ENCODE measurements at regions not wholly inside any gene's neighbourhood (a gene's known extent, or its start where the extent isn't known, plus 50 kb on each side); places are given as distances from the start of the nearest gene placed in this dataset.

DNA sequence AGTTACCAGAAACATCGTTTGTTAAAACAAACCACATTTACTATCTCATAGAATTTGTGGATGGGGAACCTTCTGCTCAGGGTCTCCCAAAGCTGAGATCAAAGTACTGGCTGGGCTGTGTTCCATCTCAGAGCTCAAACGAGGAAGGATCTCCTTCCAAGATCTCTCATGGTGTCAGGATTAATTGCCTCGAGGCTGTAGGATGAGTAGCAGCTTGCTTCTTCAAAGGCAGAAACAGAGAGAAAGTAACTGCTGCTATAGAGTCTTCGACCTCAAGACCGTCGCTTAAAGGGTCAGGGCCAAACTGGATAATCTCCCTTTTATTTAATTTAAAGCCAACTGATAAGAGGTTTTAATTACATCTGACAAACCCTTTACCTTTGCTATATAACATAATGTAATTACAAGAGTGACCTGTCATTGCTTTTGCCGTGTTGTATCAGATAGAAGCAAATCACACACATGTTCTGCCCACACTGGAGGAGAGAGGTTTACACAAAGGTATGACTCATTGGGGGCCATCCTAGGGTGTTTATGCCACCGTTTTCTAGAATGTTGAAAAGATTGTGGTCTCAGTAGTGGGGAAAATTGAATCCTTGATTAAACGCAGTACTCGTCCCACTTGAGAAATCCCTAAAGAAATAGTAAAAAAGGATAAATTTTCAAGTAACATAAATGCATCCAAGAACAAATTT is 868.8 kb upstream of the TMEM132C start:
- DNase-seq (ENCODE audit: low read depth), result no peak
- H3K4me3 ChIP-seq (ENCODE audit: low read depth, low read length), result no peak overlapping the region

DNA sequence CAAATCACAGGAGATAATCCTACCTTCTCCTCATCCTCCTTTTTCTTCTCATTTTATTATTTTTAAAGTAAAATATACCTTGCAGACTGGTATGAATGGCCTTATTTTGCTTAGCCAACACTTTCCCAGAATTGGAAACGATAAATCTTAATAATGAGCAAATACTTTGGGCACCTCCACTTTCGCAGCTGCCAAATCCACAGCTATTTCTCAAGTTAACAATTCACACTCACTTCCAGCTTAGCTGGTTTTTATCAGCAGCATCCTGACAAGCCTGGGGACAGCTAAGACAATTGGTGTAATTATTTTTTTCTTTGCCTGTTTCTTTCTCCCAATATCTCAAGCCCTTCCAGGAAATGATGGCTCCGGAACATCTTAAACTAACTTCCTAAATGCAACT is 867.5 kb upstream of the TMEM132C start:
- TF ChIP-seq, protein P1, sequence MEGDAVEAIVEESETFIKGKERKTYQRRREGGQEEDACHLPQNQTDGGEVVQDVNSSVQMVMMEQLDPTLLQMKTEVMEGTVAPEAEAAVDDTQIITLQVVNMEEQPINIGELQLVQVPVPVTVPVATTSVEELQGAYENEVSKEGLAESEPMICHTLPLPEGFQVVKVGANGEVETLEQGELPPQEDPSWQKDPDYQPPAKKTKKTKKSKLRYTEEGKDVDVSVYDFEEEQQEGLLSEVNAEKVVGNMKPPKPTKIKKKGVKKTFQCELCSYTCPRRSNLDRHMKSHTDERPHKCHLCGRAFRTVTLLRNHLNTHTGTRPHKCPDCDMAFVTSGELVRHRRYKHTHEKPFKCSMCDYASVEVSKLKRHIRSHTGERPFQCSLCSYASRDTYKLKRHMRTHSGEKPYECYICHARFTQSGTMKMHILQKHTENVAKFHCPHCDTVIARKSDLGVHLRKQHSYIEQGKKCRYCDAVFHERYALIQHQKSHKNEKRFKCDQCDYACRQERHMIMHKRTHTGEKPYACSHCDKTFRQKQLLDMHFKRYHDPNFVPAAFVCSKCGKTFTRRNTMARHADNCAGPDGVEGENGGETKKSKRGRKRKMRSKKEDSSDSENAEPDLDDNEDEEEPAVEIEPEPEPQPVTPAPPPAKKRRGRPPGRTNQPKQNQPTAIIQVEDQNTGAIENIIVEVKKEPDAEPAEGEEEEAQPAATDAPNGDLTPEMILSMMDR (IDR thresholded peaks at IDR 0.05; ENCODE audit: insufficient read depth, low read depth, low read length), result no peak
- DNase-seq (ENCODE audit: low read depth), result no peak
- H3K4me3 ChIP-seq (ENCODE audit: low read depth, low read length), result no peak overlapping the region

More for the DNA sequence above, 868.8 kb upstream of the TMEM132C start:
- TF ChIP-seq, protein P1 (IDR thresholded peaks at IDR 0.05; ENCODE audit: insufficient read depth, low read depth, low read length), result no peak

DNA sequence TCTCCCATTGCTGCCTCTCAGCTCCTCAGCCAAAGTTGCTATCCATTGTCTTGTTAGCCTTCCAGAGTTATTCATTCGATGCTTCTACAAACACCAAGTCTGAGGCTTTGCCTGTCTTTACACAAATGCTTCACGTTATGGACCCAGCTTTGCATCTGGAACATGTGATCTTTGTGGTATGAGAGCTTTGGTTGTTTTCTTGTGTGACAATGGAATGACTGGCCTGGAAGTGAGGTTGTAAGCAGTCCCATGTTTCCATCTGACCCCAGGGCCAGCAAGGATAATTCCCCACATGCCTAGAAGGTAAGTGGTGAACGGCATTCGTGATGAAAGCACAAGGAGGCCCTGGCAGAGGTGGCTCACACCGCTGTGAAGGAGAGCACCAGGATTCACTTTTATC is 866.7 kb upstream of the TMEM132C start:
- H3K4me3 ChIP-seq (ENCODE audit: low read depth, low read length), result no peak overlapping the region
- TF ChIP-seq, protein P1 (IDR thresholded peaks at IDR 0.05; ENCODE audit: insufficient read depth, low read depth, low read length), result no peak
- no peak for DNase-seq (ENCODE audit: low read depth)

DNA sequence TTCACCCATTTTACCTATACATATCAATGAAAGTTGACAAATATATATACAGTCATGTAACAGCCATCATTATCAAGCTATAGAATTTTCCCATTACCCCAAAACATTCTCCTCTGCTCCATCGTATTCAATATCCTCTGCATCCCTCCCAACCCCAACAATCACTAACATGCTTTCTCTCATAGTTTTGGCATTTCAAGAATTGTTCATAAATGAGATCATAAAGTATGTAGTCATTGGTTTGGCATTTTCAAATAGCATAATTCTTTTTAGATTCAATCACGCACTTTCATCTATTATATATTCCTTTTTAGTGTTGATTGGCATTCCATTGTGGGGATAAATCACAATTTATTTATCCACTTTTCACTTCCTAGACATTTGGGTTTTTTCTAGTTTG is 866.0 kb upstream of the TMEM132C start:
- DNase-seq (ENCODE audit: low read depth), result no peak
- TF ChIP-seq, protein P1 (IDR thresholded peaks at IDR 0.05; ENCODE audit: insufficient read depth, low read depth, low read length), result no peak
- no peak overlapping the region for H3K4me3 ChIP-seq (ENCODE audit: low read depth, low read length)

DNA sequence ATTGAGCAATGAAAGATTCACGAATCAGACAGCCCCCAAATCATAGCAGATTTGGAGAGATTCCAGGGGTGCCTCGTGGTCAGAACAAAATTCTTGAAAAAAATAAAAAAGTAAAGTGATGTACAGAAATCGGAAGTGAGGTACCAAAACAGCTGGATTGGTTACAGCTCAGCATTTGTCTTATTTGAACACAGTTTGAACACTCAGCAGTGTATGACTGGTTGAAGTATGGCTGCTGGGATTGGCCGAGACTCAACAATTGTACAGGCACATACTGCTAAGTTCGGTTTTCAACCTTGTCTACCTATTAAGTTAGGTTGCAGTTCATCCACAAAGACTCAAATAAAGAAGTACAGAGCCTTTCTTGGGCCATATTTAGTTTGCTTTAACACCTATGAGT is 865.4 kb upstream of the TMEM132C start:
- no peak for DNase-seq (ENCODE audit: low read depth)
- TF ChIP-seq, protein P1 (IDR thresholded peaks at IDR 0.05; ENCODE audit: insufficient read depth, low read depth, low read length), result no peak

DNA sequence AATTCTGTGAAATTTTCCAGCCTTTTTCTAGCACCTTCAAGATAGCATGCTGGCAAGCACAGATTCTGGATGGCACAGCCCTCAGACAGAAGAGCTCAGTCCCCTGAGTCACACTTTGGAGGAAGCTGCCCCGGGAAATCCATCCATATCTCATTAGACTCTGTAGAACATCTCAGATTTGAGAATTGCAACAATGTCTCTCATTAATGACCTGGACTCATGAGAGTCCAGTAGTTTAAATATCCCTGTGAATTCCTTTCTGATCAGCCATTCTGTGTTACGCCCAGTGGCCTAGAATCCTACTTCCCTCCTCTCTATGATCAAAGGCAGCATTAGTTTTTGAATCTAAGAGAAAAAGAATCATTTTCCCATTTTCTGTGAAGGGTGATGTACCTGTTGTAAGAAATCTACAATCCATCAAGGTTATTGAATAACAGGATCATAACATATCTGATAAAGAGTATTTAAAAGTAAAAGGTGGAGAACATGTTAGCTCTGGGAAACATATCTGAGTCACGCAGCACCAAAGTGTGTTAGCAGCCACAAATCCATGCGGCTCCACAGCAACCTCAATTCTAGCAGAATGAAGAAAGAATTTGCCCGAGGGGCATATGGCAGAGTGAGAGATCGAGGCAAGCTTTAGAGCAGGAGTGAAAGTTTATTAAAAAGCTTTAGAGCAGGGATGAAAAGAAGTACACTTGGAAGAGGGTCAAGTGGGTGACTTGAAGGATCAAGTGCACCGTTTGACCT is 855.6 kb upstream of the TMEM132C start:
- TF ChIP-seq, protein P1 (IDR thresholded peaks at IDR 0.05; ENCODE audit: insufficient read depth, low read depth, low read length), result no peak
- DNase-seq (ENCODE audit: low read depth), result no peak
- H3K4me3 ChIP-seq (ENCODE audit: low read depth, low read length), result no peak overlapping the region

More for the DNA sequence above, 865.4 kb upstream of the TMEM132C start:
- H3K4me3 ChIP-seq (ENCODE audit: low read depth, low read length), result no peak overlapping the region
